A673 (cell line): ENCODE measurements at regions not wholly inside any gene's neighbourhood (a gene's known extent, or its start where the extent isn't known, plus 50 kb on each side); places are given as distances from the start of the nearest gene placed in this dataset.
"Not testable (repeated sequence)": the region's sequence is repeated elsewhere in the genome, so short reads cannot be mapped to it uniquely, and the experiment has no call there.

Experiments used
- CTCF ChIP-seq: fragments of 300-800, 200-600 bp; sonication (generic); conservative IDR thresholded peaks from 2 replicates; pipeline ENCODE4 v1.5.1; 2017; ENCODE audit warnings: low read depth, mild to moderate bottlenecking, antibody characterized with exemption, low read length, moderate library complexity, mixed read lengths
- EZH2 ChIP-seq: fragments of 200-600 bp; sonication (generic); IDR thresholded peaks from 2 replicates; pipeline ENCODE4 v1.6.1; 2017; ENCODE audit warnings: borderline replicate concordance, low read depth, mild to moderate bottlenecking, mixed read lengths, antibody characterized with exemption, low read length; ENCODE audit not compliant: poor library complexity, severe bottlenecking

- TF ChIP-seq CTCF, EZH2: not testable (repeated sequence)
Measured at GRCh38 chr17:16856171-16856570, 115.7 kb downstream of the TNFRSF13B start.
